ENCODE measurements at regions not wholly inside any gene's neighbourhood (a gene's known extent, or its start where the extent isn't known, plus 50 kb on each side); places are given as distances from the start of the nearest gene placed in this dataset.

DNA sequence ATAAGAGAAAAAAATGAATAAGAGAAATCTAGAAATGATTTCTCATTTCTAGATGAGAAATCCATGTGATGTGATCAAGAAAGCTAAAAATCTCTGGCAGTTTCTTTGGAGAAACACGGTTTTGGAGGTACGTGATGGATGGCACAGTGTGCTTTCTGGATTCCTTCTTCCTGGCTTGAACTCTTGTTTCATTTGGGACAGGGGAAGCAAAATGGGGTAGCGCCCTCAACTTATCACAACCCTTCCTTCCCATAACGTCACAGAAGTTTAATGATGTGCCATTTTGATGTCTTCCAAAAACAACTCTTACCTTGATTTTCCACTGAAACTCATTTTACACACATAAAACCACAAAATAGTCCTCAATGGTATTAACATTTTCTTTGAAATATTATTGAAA lies 1037.3 kb downstream of the ROBO2 start:
- Histone ChIP-seq H3K27me3 (no peaks in the 10 kb centered on the region), H3K36me3 (no peaks in the 10 kb centered on the region), H3K27ac (no peak overlapping the region), H3K9me3 (ENCODE audit: low read depth) (no peaks in the 10 kb centered on the region), H3K4me3 (no peak overlapping the region), H3K4me1 (ENCODE audit: low read depth) (no peaks in the 10 kb centered on the region)
- no peak for DNase-seq (ENCODE audit: low read depth in 1 of 2, low spot score in 1 of 2)
- TF ChIP-seq, protein P1, sequence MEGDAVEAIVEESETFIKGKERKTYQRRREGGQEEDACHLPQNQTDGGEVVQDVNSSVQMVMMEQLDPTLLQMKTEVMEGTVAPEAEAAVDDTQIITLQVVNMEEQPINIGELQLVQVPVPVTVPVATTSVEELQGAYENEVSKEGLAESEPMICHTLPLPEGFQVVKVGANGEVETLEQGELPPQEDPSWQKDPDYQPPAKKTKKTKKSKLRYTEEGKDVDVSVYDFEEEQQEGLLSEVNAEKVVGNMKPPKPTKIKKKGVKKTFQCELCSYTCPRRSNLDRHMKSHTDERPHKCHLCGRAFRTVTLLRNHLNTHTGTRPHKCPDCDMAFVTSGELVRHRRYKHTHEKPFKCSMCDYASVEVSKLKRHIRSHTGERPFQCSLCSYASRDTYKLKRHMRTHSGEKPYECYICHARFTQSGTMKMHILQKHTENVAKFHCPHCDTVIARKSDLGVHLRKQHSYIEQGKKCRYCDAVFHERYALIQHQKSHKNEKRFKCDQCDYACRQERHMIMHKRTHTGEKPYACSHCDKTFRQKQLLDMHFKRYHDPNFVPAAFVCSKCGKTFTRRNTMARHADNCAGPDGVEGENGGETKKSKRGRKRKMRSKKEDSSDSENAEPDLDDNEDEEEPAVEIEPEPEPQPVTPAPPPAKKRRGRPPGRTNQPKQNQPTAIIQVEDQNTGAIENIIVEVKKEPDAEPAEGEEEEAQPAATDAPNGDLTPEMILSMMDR (IDR thresholded peaks at IDR 0.05; ENCODE audit: low read depth, low read length) = no peak

DNA sequence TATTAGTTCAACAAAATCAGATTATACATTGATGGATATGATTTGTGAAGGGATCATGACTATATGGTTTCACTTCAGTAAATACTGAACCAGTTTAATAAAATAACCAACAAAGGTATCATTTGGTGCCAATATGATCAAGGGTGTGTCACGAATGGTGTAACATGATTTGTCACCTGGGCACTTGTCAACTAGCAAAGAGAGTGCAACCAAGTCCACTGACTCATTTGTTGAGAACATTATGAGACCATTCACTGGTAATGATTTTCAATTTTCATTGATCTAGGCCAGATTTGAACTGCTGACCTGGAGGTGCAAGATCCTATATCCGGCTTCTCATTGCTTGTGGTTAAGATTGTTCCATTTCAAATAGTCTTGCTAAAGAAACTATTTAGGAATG lies 1037.9 kb downstream of the ROBO2 start:
- H3K9me3 ChIP-seq (ENCODE audit: low read depth) = no peaks in the 10 kb centered on the region
- H3K4me3 ChIP-seq = no peak overlapping the region
- H3K27ac ChIP-seq = no peak overlapping the region
- H3K36me3 ChIP-seq = no peaks in the 10 kb centered on the region
- H3K27me3 ChIP-seq = no peaks in the 10 kb centered on the region
- TF ChIP-seq, protein P1 (IDR thresholded peaks at IDR 0.05; ENCODE audit: low read depth, low read length) = no peak
- H3K4me1 ChIP-seq (ENCODE audit: low read depth) = no peaks in the 10 kb centered on the region
- no peak for DNase-seq (ENCODE audit: low read depth in 1 of 2, low spot score in 1 of 2)

DNA sequence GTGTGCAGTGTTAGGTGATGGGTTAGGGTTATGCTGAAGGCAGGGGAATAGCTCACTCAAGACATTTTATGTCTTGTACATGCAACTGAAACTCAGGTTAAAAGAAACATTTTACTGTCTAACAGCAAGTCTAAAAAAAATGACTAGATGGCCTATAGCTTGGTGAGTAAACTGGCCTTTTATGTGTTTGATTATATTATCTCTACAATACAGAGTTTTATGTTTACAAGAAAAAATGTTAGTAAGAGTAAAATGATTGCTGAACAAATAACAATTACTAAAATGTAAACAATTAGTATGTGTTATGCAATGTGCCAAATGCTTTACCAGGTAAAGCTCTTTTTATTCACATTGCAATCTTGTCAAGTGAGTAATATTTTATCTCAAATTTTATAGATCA lies 1039.6 kb downstream of the ROBO2 start:
- H3K27me3 ChIP-seq = no peaks in the 10 kb centered on the region
- no peaks in the 10 kb centered on the region for H3K4me1 ChIP-seq (ENCODE audit: low read depth)
- no peak overlapping the region for H3K4me3 ChIP-seq
- no peaks in the 10 kb centered on the region for H3K9me3 ChIP-seq (ENCODE audit: low read depth)
- H3K36me3 ChIP-seq = no peaks in the 10 kb centered on the region
- no peak overlapping the region for H3K27ac ChIP-seq
- no peak for DNase-seq (ENCODE audit: low read depth in 1 of 2, low spot score in 1 of 2)
- TF ChIP-seq, protein P1 (IDR thresholded peaks at IDR 0.05; ENCODE audit: low read depth, low read length) = no peak

DNA sequence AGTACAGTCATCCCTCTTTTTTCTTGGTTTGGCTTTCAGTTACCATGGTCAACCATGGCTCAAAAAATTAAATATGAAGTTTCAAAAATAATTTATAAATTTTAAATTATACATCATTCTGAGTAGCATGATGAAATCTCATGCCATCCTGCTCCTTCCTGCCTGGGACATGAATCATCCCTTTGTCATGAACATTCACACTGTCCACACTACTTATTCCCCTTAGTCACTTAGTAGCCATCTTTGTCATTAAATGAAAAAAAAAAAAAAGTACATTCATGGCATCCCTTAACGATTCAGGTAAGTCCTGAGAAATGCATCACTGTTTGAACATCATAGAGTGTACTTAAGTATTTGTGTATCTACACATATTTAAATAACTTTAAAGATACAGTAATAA lies 1046.3 kb downstream of the ROBO2 start:
- H3K27ac ChIP-seq = no peak overlapping the region
- H3K9me3 ChIP-seq (ENCODE audit: low read depth) = no peaks in the 10 kb centered on the region
- H3K27me3 ChIP-seq = no peaks in the 10 kb centered on the region
- H3K4me1 ChIP-seq (ENCODE audit: low read depth) = peaks cover 23% of the 10 kb centered on the region
- H3K36me3 ChIP-seq = no peaks in the 10 kb centered on the region
- TF ChIP-seq, protein P1 (IDR thresholded peaks at IDR 0.05; ENCODE audit: low read depth, low read length) = no peak
- no peak overlapping the region for H3K4me3 ChIP-seq
- DNase-seq (ENCODE audit: low read depth in 1 of 2, low spot score in 1 of 2) = no peak

DNA sequence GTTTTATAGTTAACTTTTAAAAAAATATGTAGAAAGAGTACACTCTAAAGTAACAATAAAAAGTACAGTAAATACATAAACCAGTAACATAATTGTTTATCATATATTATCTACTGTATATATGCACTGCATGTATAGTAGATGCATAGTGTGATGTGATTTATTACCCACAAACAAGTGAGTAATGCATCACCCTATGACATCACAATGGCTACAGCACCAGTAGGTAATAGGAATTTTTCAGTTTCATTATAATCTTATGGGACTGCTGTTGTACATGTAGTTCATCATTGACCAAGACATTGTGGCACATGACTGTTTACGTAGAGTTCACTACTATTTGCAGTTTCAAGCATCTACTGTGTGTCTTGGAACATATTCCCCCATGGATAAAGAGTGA lies 1047.2 kb downstream of the ROBO2 start:
- Histone ChIP-seq H3K4me1 (ENCODE audit: low read depth) (peaks cover 28% of the 10 kb centered on the region), H3K9me3 (ENCODE audit: low read depth) (no peaks in the 10 kb centered on the region), H3K27ac (no peak overlapping the region), H3K4me3 (no peak overlapping the region), H3K27me3 (no peaks in the 10 kb centered on the region), H3K36me3 (no peaks in the 10 kb centered on the region)
- TF ChIP-seq, protein P1 (IDR thresholded peaks at IDR 0.05; ENCODE audit: low read depth, low read length) = no peak
- no peak for DNase-seq (ENCODE audit: low read depth in 1 of 2, low spot score in 1 of 2)

DNA sequence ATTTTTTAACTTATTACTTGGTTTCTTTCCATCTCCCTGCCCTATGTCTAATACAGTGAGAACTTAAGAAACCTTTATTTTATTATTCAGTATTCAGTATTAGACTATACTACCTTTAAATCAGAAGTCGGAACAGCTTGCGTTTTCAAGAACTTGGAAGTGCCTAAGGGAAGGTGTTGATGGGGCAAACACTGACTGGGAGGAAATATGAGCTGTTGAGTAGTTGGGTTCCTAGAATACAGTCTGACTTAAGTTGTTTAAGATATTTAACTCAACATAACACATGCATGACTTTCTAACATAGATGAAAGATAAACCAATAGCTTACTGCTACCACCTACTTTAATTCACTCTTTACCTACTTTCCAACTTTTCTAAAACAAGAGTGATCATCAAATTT lies 1048.1 kb downstream of the ROBO2 start:
- Histone ChIP-seq H3K9me3 (ENCODE audit: low read depth) (no peaks in the 10 kb centered on the region), H3K27me3 (no peaks in the 10 kb centered on the region), H3K4me1 (ENCODE audit: low read depth) (peaks cover 28% of the 10 kb centered on the region), H3K27ac (no peak overlapping the region), H3K36me3 (no peaks in the 10 kb centered on the region), H3K4me3 (no peak overlapping the region)
- no peak for DNase-seq (ENCODE audit: low read depth in 1 of 2, low spot score in 1 of 2)
- TF ChIP-seq, protein P1 (IDR thresholded peaks at IDR 0.05; ENCODE audit: low read depth, low read length) = no peak

Measured in cardiac muscle cell (in vitro differentiated cells and primary cell).